Heart right ventricle (tissue), 16 donors: ENCODE measurements at regions not wholly inside any gene's neighbourhood (a gene's known extent, or its start where the extent isn't known, plus 50 kb on each side); places are given as distances from the start of the nearest gene placed in this dataset.

Experiments
- ATAC-seq, 8 donors: fragments of 200-7000 bp; cut with Tn5 transposase; one replicate each; pipeline ENCODE4 v1.9.1; 2020; ENCODE audit warnings: mild to moderate bottlenecking in 8 of 8, moderate library complexity in 8 of 8, moderate number of reproducible peaks in 1 of 8
- DNase-seq, 2 donors: peaks; one replicate each; pipeline ENCODE4 v3.0.0-alpha.2; 2020
- H3K27ac ChIP-seq, 10 donors: fragments of 200-600 bp; sonication (generic) in 2 of 10; one replicate each; pipeline versions ENCODE4 v1.5.0 to v1.8.0; 2020 to 2022; ENCODE audit warnings: mild to moderate bottlenecking in 3 of 10
- H3K27me3 ChIP-seq, 7 donors: fragments of 200-600 bp; one replicate each; pipeline ENCODE4 v1.8.0; 2021 to 2022; ENCODE audit warnings: mild to moderate bottlenecking in 2 of 7
- H3K36me3 ChIP-seq, 9 donors: fragments of 200-600 bp; sonication (generic) in 1 of 9; one replicate each; pipeline versions ENCODE4 v1.5.0 to v1.8.0; 2020 to 2022; ENCODE audit warnings: mild to moderate bottlenecking in 2 of 9
- H3K4me1 ChIP-seq, 9 donors: fragments of 200-600 bp; sonication (generic) in 1 of 9; one replicate each; pipeline versions ENCODE4 v1.5.0 to v1.8.0; 2020 to 2022; ENCODE audit warnings: mild to moderate bottlenecking in 4 of 9
- H3K4me3 ChIP-seq, 10 donors: fragments of 200-600 bp; sonication (generic) in 2 of 10; one replicate each; pipeline versions ENCODE4 v1.5.0 to v1.8.0; 2020 to 2022; ENCODE audit warnings: mild to moderate bottlenecking in 7 of 10, moderate library complexity in 2 of 10
- H3K9me3 ChIP-seq, 11 donors: fragments of 200-600 bp in 10 of 11; sonication (generic) in 2 of 11; one replicate each; pipeline versions ENCODE4 v1.5.0 to v1.8.0; 2013 to 2022; ENCODE audit warnings: mild to moderate bottlenecking in 2 of 11, control low read depth in 1 of 11, moderate library complexity in 1 of 11
- WGBS, 2 donors: extraction: QIAGEN DNeasy Blood & Tissue Kit; methylation state at CpG; one replicate each; pipeline ENCODE4 v1.1.7; 2013; ENCODE audit warnings: inconsistent platforms in 1 of 2; 5-methylcytosine and 5-hydroxymethylcytosine counted together
- intact Hi-C, 10 donors: fragments of 100-400 bp; cut with DNase I; formaldehyde crosslinking; loops; one replicate each; pipeline versions ENCODE4 v1.11.1 to v1.14.2; 2022
- TF ChIP-seq, protein P1 (sequence below), 9 donors: fragments of 200-600 bp; sonication (generic) in 2 of 9; IDR thresholded peaks; one replicate each; pipeline versions ENCODE4 v1.5.0 to v1.8.0; 2021 to 2022; ENCODE audit warnings: antibody characterized with exemption in 9 of 9, mild to moderate bottlenecking in 5 of 9, moderate library complexity in 1 of 9
- donor health status: Arrhythmogenic right ventricular cardiomyopathy.
- donor health status: ischemic (EF 13 %, LVEDD 7.1; RV severe dilation, severe dysfunction).
- donor health status: healthy with polysubstance abuse.
- donor health status: DM: no; HTN: yes; CAD: no.
- donor health status: DM: no; HTN: no; CAD: no.
- donor health status: ischemic (EF 25% LVEDD 6.9; RV normal size, moderate dysfunction).
- donor health status: ischemic (EF 25% LVEDD 5.7; RV mildly dilated, moderate dysfunction).
- donor health status: healthy.
- donor health status: DM: yes; HTN: yes; CAD: no.
- donor health status: Ischemic cardiomyopathy.
- donor health status: ischemic (EF 35%, LVEDD 5.7; RV mildly dilated, moderate dysfunction).
- donor health status: nonischemic (EF 11% LVEDD 7.7; RV severe dilation, severe dysfunction).
- donor health status: DM: yes; HTN: yes; CAD: no.
- donor health status: PGD.
- donor health status: ischemic (EF 29% LVEDD 5.4; RV normal size, mild dysfunction).
- donor health status: nonischemic (EF 23%, LVEDD 6.1; RV moderate dilation, normal function).

DNA sequence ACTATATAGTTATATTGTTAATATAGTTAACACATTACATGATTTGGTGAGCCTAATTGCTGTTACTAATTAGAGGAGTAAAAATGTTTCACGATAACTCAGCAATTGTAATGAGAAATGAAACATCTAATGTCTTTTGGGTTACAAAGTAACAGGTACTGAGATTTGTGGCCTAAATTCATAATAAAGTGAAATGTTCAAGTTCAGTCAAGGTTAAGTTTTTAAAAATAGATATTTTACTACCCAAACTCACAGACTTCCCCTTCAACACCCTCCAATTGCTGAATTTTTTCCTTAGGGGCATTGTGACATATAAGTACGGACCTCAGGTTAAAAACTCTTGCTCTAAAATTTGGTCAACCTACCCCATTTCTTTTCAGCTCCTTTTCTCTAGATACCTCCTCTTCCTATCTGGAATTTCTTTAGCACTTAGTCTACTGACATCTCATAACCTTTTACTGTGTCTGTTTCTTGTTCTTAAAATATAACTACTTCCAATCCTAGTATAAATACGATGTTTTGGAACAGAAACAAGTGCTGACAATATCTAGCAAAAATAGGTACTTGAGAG is 112.3 kb upstream of the PRSS16 start:
- Histone ChIP-seq H3K27me3 (no peaks in the 10 kb centered on the region), H3K4me3 (no peak overlapping the region), H3K4me1 (peaks cover 0 to 60% (median 20%) of the 10 kb centered on the region in 9 donors), H3K9me3 (no peaks in the 10 kb centered on the region), H3K36me3 (peaks cover 0 to 4% (median 0%) of the 10 kb centered on the region in 9 donors), H3K27ac (peak overlapping the region in 1 of 10 donors; percentile 90)
- intact Hi-C loops = loop anchor here in 4 of 10 donors (10.0 kb wide), 4 partner anchors 340 to 1110 kb away; partner anchors contain the start of gene ZNF184 (in 2 of the 4)
- TF ChIP-seq, protein P1, sequence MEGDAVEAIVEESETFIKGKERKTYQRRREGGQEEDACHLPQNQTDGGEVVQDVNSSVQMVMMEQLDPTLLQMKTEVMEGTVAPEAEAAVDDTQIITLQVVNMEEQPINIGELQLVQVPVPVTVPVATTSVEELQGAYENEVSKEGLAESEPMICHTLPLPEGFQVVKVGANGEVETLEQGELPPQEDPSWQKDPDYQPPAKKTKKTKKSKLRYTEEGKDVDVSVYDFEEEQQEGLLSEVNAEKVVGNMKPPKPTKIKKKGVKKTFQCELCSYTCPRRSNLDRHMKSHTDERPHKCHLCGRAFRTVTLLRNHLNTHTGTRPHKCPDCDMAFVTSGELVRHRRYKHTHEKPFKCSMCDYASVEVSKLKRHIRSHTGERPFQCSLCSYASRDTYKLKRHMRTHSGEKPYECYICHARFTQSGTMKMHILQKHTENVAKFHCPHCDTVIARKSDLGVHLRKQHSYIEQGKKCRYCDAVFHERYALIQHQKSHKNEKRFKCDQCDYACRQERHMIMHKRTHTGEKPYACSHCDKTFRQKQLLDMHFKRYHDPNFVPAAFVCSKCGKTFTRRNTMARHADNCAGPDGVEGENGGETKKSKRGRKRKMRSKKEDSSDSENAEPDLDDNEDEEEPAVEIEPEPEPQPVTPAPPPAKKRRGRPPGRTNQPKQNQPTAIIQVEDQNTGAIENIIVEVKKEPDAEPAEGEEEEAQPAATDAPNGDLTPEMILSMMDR (IDR thresholded peaks at IDR 0.05) = no peak
- no peak for ATAC-seq
- no peak for DNase-seq
- WGBS, 2 donors = 92 to 94% methylated on average over 3 of the region's 3 CpGs

DNA sequence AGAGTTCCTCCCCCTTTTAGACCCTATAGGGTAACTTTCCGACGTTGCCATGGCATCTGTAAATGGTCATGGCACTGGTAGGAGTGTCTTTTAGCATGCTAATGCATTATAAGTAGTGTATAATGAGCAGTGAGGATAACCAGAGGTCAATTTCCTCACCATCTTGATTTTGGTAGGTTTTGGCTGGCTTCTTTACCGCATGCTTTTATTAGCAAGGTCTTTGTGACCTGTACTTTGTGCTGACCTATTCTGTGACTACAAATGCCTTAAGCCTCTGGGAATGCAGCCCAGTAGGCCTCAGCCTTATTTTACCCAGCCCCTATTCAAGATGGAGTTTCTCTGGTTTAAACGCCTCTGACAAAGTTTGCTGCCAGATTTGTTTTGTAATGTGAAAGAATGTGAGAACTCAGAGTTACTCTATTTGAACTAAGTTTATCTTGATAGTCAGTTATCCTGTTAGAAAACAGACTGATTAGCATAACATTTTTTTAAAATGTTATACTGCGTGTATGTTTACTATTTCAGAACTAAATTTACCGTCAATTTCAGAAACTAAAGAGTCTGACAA is 111.3 kb upstream of the PRSS16 start:
- peaks cover 0 to 4% (median 0%) of the 10 kb centered on the region in 9 donors for H3K36me3 ChIP-seq
- DNase-seq = no peak
- ATAC-seq = no peak
- TF ChIP-seq, protein P1 (IDR thresholded peaks at IDR 0.05) = no peak
- peaks cover 0 to 59% (median 20%) of the 10 kb centered on the region in 9 donors for H3K4me1 ChIP-seq
- no peaks in the 10 kb centered on the region for H3K9me3 ChIP-seq
- H3K27me3 ChIP-seq = no peaks in the 10 kb centered on the region
- no peak overlapping the region for H3K4me3 ChIP-seq
- intact Hi-C loops = loop anchor here in 4 of 10 donors (10.0 kb wide), 4 partner anchors 339 to 1111 kb away; partner anchors contain the start of gene ZNF184 (in 2 of the 4)
- WGBS, 2 donors = 94 to 96% methylated on average over 6 of the region's 6 CpGs
- no peak overlapping the region for H3K27ac ChIP-seq

DNA sequence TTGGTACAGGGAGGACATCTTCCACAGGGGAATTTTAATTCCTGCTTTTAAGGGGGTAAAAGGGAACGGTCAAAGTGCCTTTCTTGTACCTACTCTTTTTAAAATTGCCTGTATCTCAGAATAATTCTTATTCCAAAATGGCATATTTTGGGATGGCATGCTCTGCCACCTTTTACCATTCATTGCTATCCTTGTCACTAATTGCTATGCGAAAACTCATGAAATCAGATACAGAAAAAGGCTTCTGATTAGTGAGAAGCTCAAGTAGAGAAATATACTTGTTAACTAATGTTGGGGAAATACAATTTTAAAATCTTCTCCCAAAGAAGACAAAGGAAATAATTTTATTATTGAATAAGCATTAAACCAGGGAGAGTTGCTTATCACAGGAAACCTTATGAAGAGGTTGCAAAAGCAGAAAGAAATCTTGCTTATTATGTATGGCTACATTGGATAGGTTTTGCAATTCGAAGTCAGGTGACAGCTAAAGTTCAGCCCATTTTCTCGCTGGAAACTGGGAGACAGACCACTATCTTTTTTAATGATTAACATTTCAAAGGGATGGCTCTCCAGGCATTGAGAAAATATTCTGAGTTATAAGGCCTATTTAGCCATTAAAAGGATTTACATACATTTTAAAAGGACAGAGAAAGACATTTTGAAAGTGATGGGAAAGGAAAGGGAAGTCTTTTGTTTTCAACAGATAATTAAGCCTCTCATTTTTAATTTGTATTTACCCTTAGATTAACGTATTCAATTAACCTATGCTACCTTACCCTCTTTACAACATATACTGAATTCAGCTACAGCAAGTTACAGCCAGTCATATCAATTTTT is 110.3 kb upstream of the PRSS16 start:
- H3K27me3 ChIP-seq = no peaks in the 10 kb centered on the region
- H3K9me3 ChIP-seq = no peaks in the 10 kb centered on the region
- no peak overlapping the region for H3K27ac ChIP-seq
- H3K36me3 ChIP-seq = peaks cover 0 to 4% (median 0%) of the 10 kb centered on the region in 9 donors
- TF ChIP-seq, protein P1 (IDR thresholded peaks at IDR 0.05) = no peak
- H3K4me1 ChIP-seq = peaks cover 0 to 61% (median 17%) of the 10 kb centered on the region in 9 donors
- intact Hi-C loops = loop anchor here in 4 of 10 donors (10.0 kb wide), 4 partner anchors 338 to 1112 kb away; partner anchors contain the start of gene ZNF184 (in 2 of the 4)
- ATAC-seq = no peak
- DNase-seq = no peak
- no peak overlapping the region for H3K4me3 ChIP-seq
- WGBS, 2 donors = 83 to 91% methylated on average over 5 of the region's 5 CpGs

DNA sequence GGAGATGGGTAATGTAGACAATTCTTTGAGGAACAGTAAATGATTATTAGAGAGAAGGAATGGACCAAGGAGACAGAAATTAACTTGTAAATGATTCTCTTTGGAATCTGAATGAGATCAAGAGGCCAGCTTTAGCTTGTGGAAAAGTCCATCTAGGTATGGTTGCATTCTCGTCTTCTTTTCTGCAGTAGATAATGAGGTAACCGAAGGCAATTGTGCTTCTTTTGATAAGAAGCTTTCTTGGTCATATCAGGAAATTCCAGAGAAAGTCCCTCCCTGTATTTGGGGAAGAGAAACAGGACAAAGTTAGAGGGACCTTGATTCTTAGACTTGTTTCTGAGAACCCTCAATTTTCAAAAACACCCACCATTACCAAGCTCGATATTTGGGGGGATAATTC is 109.1 kb upstream of the PRSS16 start:
- intact Hi-C loops = loop anchor here in 4 of 10 donors (10.0 kb wide), 4 partner anchors 336 to 1114 kb away; partner anchors contain the start of gene ZNF184 (in 2 of the 4)
- Histone ChIP-seq H3K27me3 (no peaks in the 10 kb centered on the region), H3K36me3 (peaks cover 0 to 12% (median 0%) of the 10 kb centered on the region in 9 donors), H3K27ac (peak overlapping the region in 7 of 10 donors; percentile 83 to 95 (median 91)), H3K4me1 (peaks cover 0 to 61% (median 14%) of the 10 kb centered on the region in 9 donors), H3K4me3 (peak overlapping the region in 1 of 10 donors; percentile 75), H3K9me3 (no peaks in the 10 kb centered on the region)
- DNase-seq (no peak), ATAC-seq (no peak)
- TF ChIP-seq, protein P1 (IDR thresholded peaks at IDR 0.05) = no peak
- WGBS, 2 donors = 70 to 71% methylated on average over 3 of the region's 3 CpGs
